BJ (cell line): ENCODE measurements at regions not wholly inside any gene's neighbourhood (a gene's known extent, or its start where the extent isn't known, plus 50 kb on each side); places are given as distances from the start of the nearest gene placed in this dataset.

Experiments used
- CTCF ChIA-PET: fragments of 350-600 bp; formaldehyde crosslinking; extraction: SDS; loops from one replicate; lab custom pipeline; 2021; ENCODE audit warnings: antibody characterized with exemption, inconsistent platforms; lab: Yijun Ruan, JAX
- POLR2A ChIA-PET: fragments of 300-600 bp; sonication (Branson Sonifier 250); formaldehyde crosslinking; extraction: SDS; loops from one replicate; lab custom pipeline; 2021; ENCODE audit warnings: antibody characterized with exemption; lab: Charles Lee
- DNase-seq: peaks from one replicate; pipeline ENCODE4 v3.0.0-alpha.2; 2011; ENCODE audit warnings: low read depth
- H3K27me3 ChIP-seq: 2 replicates; pipeline ENCODE4 v1.6.0; 2011; ENCODE audit warnings: low read length; ENCODE audit not compliant: control insufficient read depth, insufficient read depth
- H3K36me3 ChIP-seq: 2 replicates; pipeline ENCODE4 v1.5.1; 2011; ENCODE audit warnings: low read length; ENCODE audit not compliant: control insufficient read depth, insufficient read depth
- H3K4me3 ChIP-seq: 2 replicates; pipeline ENCODE4 v1.5.1; 2011; ENCODE audit warnings: low read depth, mild to moderate bottlenecking, control low read depth, low read length
- TF ChIP-seq, protein P1 (sequence below): IDR thresholded peaks from 2 replicates; pipeline ENCODE4 v1.5.1; 2011; ENCODE audit warnings: low read depth, mild to moderate bottlenecking, control low read depth, inconsistent platforms, low read length, moderate library complexity; ENCODE audit not compliant: insufficient read depth

DNA sequence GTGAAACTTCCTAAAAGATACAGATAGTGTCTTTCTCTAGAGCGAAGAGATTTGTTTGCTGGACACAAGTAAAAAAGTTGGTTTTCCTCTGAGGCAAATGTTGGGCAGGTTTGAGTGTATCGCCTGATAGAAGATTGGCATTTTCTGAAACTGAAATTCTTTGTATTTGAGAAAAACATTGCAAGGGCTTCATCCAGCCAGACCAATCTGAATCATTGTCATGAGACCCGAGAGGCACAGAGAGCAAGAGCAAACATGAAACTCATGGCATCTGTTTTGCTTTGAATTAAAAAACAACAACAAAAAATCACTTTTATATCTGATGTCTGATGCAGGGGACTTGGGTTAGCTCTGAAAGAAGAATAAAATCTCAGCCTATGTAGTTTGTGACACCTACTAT lies 379.3 kb upstream of the NCAM2 start:
- CTCF ChIA-PET, result no interaction called here
- no peak overlapping the region for H3K4me3 ChIP-seq
- H3K36me3 ChIP-seq, result no peaks in the 10 kb centered on the region
- DNase-seq, result no peak
- POLR2A ChIA-PET, result no interaction called here
- H3K27me3 ChIP-seq, result no peaks in the 10 kb centered on the region
- TF ChIP-seq, protein P1, sequence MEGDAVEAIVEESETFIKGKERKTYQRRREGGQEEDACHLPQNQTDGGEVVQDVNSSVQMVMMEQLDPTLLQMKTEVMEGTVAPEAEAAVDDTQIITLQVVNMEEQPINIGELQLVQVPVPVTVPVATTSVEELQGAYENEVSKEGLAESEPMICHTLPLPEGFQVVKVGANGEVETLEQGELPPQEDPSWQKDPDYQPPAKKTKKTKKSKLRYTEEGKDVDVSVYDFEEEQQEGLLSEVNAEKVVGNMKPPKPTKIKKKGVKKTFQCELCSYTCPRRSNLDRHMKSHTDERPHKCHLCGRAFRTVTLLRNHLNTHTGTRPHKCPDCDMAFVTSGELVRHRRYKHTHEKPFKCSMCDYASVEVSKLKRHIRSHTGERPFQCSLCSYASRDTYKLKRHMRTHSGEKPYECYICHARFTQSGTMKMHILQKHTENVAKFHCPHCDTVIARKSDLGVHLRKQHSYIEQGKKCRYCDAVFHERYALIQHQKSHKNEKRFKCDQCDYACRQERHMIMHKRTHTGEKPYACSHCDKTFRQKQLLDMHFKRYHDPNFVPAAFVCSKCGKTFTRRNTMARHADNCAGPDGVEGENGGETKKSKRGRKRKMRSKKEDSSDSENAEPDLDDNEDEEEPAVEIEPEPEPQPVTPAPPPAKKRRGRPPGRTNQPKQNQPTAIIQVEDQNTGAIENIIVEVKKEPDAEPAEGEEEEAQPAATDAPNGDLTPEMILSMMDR, result no peak

DNA sequence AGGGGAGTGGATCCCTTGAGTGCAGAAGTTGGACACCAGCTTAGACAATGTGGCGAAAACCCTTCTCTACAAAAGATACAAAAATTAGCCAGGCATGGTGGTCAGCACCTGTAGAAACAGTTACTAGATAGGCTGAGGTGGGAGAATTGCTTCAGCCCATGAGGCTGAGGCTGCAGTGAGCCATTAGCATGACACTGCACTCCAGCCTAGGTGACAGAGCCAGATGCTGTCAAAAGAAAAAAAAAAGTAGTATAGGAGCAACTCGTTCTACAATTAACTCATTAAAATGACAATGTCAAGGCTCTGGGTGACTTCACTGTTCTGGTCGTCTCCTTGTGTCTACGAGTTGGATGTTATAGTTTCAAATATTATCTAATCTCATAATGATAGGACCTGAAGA lies 370.6 kb upstream of the NCAM2 start:
- ChIA-PET POLR2A (no interaction called here), CTCF (no interaction called here)
- DNase-seq, result no peak
- Histone ChIP-seq H3K27me3 (no peaks in the 10 kb centered on the region), H3K4me3 (no peak overlapping the region), H3K36me3 (no peaks in the 10 kb centered on the region)
- TF ChIP-seq, protein P1, result no peak

DNA sequence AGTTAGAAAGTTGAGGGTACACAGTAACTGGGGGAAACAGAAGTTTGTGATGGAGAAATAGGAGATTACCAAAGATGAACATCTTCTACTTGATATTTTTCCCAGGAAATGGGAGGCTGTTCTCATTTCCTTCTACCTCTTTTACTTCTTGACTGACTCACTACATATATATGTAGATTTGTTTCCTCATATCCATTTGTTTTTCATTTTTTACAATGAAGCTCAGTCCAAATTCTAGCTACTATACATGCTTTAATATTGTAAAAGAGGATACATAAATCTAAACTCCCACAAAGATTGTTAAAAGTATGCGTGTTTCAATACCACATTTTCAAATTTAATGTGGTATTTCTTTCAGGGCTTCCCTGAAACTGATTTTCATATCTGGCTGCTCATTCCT lies 366.6 kb upstream of the NCAM2 start:
- POLR2A ChIA-PET, result no interaction called here
- CTCF ChIA-PET, result interaction anchor here (0.6 kb wide), 1 partner anchor 89 kb away, joined by 3 read pairs; no protein-coding TSS in a partner anchor
- no peak overlapping the region for H3K4me3 ChIP-seq
- no peak for DNase-seq
- H3K36me3 ChIP-seq, result no peaks in the 10 kb centered on the region
- TF ChIP-seq, protein P1, result no peak
- no peaks in the 10 kb centered on the region for H3K27me3 ChIP-seq

DNA sequence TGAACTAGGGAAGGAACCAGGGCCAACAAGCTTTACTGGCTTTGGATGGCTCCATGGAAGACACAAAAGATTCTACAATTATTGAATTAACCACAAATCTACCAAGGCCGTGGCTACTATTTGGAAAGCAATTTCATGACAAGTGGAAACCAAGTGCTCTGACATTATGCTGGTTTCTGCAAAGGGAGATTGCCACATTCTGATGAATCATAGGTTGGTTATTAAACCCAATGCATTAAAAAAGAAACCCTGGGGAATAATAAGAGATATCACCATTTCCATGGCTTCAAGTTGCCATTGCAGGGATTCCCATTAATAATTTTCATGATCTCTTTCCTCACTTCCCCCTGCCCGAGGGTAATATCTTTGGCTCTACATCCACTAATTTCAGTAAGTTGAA lies 359.2 kb upstream of the NCAM2 start:
- no peak for DNase-seq
- TF ChIP-seq, protein P1, result no peak
- no peak overlapping the region for H3K4me3 ChIP-seq
- POLR2A ChIA-PET, result no interaction called here
- no peaks in the 10 kb centered on the region for H3K36me3 ChIP-seq
- no peaks in the 10 kb centered on the region for H3K27me3 ChIP-seq
- CTCF ChIA-PET, result no interaction called here

DNA sequence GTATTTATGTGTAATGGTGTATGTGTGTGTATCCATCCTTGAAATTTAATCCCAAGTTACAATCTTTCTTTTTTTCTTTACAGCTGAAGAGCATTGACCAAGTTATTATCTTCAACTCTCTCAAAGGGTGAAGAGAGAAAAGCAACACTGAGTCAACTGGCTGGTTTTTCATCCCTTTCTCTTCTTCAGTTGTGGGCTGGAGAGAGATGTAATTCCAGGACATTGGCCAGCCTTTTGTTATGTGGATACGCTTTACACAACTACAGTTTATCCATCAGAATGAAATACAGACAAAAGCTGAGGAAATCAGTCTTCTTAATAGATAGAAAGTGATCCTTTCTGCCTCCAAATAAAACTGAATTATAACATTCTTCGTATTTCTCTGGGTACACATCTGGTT lies 357.0 kb upstream of the NCAM2 start:
- no peaks in the 10 kb centered on the region for H3K36me3 ChIP-seq
- TF ChIP-seq, protein P1, result no peak
- no peak for DNase-seq
- CTCF ChIA-PET, result no interaction called here
- POLR2A ChIA-PET, result no interaction called here
- H3K27me3 ChIP-seq, result no peaks in the 10 kb centered on the region
- H3K4me3 ChIP-seq, result no peak overlapping the region
